ENCODE measurements at regions not wholly inside any gene's neighbourhood (a gene's known extent, or its start where the extent isn't known, plus 50 kb on each side); places are given as distances from the start of the nearest gene placed in this dataset.

DNA sequence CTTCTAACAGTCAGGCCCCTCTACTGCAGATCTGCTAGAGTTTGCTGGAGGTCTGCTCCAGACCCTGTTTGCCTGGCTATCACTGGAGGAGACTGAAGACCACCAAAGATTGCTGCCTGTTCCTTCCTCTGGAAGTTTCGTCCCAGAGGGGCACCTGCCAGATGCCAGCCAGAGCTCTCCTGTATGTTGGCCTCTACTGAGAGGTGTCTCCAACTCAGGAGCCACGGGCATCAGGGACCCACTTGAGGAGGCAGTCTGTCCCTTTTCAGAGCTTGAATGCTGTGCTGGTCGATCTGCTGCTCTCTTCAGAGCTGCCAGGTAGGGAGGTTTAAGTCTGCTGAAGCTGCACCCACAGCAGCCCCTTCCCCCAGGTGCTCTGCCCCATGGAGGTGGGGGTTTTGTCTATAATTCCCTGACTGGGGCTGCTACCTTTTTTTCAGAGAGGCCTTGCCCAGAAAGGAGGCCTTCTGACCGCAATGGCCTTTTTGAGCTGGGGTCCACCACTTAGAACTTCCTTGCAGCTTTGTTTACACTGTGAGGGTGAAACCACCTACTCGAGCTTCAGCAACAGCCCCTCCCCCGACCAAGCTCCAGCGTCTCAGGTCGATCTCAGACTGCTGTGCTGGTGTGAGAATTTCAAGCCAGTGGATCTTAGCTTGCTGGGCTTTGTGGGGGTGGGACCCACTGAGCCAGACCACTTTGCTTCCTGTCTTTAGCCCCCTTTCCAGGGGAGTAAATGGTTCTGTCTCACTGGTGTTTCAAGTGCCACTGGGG, 566.0 kb downstream of the NR4A2 start:
- Histone ChIP-seq H3K9me2 (replicated peaks; ENCODE audit: low read depth, low read length) (no peaks in the 10 kb centered on the region), H3K79me2 (ENCODE audit: insufficient read depth, low read length) (no peaks in the 10 kb centered on the region), H3K36me3 (ENCODE audit: insufficient read depth, low read length) (no peaks in the 10 kb centered on the region), H4K20me1 (ENCODE audit: insufficient read depth, low read length, poor library complexity, severe bottlenecking) (no peaks in the 10 kb centered on the region), H3F3A (ENCODE audit: low read depth) (no peaks in the 10 kb centered on the region), H3K4me3 (ENCODE audit: low read length, poor library complexity, severe bottlenecking) (no peak overlapping the region), H3K4me2 (ENCODE audit: low read depth, low read length, poor library complexity, severe bottlenecking) (no peak overlapping the region), H3K27me3 (ENCODE audit: insufficient read depth, low read length, poor library complexity, severe bottlenecking) (no peaks in the 10 kb centered on the region), H3K9me3 (ENCODE audit: insufficient read depth, low read depth, low read length) (no peaks in the 10 kb centered on the region), H3K4me1 (ENCODE audit: insufficient read depth, low read length, poor library complexity, severe bottlenecking) (no peaks in the 10 kb centered on the region), H2AFZ (ENCODE audit: low read length) (no peak overlapping the region), H3K9ac (ENCODE audit: low read depth, low read length, poor library complexity, severe bottlenecking) (no peak overlapping the region)
- no peak for TF ChIP-seq EZH2phosphoT487 (IDR thresholded peaks at IDR 0.05; ENCODE audit: borderline replicate concordance)

DNA sequence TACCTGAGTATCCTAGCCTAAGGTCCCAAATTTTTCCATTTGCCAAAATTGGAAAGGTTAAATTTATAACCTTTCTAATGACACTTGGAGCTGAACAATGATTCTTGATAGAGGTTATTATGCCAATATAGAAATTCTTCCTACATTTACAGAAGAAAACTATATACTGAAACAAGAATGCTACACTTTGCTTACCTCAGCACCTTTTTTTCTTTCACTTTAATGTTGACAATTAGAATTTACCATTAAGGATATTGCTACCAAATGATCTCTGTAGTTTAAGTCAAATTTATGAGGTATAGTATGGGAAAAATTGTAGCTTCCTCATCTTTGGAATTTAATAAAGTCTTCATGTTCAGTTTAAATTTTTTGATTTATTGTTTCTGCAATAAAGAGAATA, 577.0 kb downstream of the NR4A2 start:
- H3F3A ChIP-seq (ENCODE audit: low read depth), result no peaks in the 10 kb centered on the region
- H3K4me3 ChIP-seq (ENCODE audit: low read length, poor library complexity, severe bottlenecking), result no peak overlapping the region
- H3K9ac ChIP-seq (ENCODE audit: low read depth, low read length, poor library complexity, severe bottlenecking), result no peak overlapping the region

GRCh38 chr2:155748131-155748530, 584.4 kb downstream of the NR4A2 start:
- Histone ChIP-seq H3K9ac (ENCODE audit: low read depth, low read length, poor library complexity, severe bottlenecking) (no peak overlapping the region), H3K79me2 (ENCODE audit: insufficient read depth, low read length) (no peaks in the 10 kb centered on the region), H4K20me1 (ENCODE audit: insufficient read depth, low read length, poor library complexity, severe bottlenecking) (no peaks in the 10 kb centered on the region), H3K27me3 (ENCODE audit: insufficient read depth, low read length, poor library complexity, severe bottlenecking) (no peaks in the 10 kb centered on the region), H2AFZ (ENCODE audit: low read length) (no peak overlapping the region), H3K4me1 (ENCODE audit: insufficient read depth, low read length, poor library complexity, severe bottlenecking) (no peaks in the 10 kb centered on the region), H3K9me3 (ENCODE audit: insufficient read depth, low read depth, low read length) (no peaks in the 10 kb centered on the region), H3K4me3 (ENCODE audit: low read length, poor library complexity, severe bottlenecking) (no peak overlapping the region), H3K9me2 (replicated peaks; ENCODE audit: low read depth, low read length) (no peaks in the 10 kb centered on the region), H3K36me3 (ENCODE audit: insufficient read depth, low read length) (no peaks in the 10 kb centered on the region), H3K4me2 (ENCODE audit: low read depth, low read length, poor library complexity, severe bottlenecking) (no peak overlapping the region), H3F3A (ENCODE audit: low read depth) (no peaks in the 10 kb centered on the region)
- TF ChIP-seq EZH2phosphoT487 (IDR thresholded peaks at IDR 0.05; ENCODE audit: borderline replicate concordance), result no peak
- TF ChIP-seq, protein P1, sequence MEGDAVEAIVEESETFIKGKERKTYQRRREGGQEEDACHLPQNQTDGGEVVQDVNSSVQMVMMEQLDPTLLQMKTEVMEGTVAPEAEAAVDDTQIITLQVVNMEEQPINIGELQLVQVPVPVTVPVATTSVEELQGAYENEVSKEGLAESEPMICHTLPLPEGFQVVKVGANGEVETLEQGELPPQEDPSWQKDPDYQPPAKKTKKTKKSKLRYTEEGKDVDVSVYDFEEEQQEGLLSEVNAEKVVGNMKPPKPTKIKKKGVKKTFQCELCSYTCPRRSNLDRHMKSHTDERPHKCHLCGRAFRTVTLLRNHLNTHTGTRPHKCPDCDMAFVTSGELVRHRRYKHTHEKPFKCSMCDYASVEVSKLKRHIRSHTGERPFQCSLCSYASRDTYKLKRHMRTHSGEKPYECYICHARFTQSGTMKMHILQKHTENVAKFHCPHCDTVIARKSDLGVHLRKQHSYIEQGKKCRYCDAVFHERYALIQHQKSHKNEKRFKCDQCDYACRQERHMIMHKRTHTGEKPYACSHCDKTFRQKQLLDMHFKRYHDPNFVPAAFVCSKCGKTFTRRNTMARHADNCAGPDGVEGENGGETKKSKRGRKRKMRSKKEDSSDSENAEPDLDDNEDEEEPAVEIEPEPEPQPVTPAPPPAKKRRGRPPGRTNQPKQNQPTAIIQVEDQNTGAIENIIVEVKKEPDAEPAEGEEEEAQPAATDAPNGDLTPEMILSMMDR (conservative IDR thresholded peaks at IDR 0.05; ENCODE audit: low read length), result no peak

More for the DNA sequence above, 577.0 kb downstream of the NR4A2 start:
- H3K4me1 ChIP-seq (ENCODE audit: insufficient read depth, low read length, poor library complexity, severe bottlenecking), result no peaks in the 10 kb centered on the region
- TF ChIP-seq, protein P1 (conservative IDR thresholded peaks at IDR 0.05; ENCODE audit: low read length), result no peak
- TF ChIP-seq EZH2phosphoT487 (IDR thresholded peaks at IDR 0.05; ENCODE audit: borderline replicate concordance), result no peak
- H3K27me3 ChIP-seq (ENCODE audit: insufficient read depth, low read length, poor library complexity, severe bottlenecking), result no peaks in the 10 kb centered on the region
- no peaks in the 10 kb centered on the region for H4K20me1 ChIP-seq (ENCODE audit: insufficient read depth, low read length, poor library complexity, severe bottlenecking)
- H3K9me3 ChIP-seq (ENCODE audit: insufficient read depth, low read depth, low read length), result no peaks in the 10 kb centered on the region
- no peaks in the 10 kb centered on the region for H3K79me2 ChIP-seq (ENCODE audit: insufficient read depth, low read length)
- no peaks in the 10 kb centered on the region for H3K9me2 ChIP-seq (replicated peaks; ENCODE audit: low read depth, low read length)
- no peak overlapping the region for H2AFZ ChIP-seq (ENCODE audit: low read length)
- no peaks in the 10 kb centered on the region for H3K36me3 ChIP-seq (ENCODE audit: insufficient read depth, low read length)
- H3K4me2 ChIP-seq (ENCODE audit: low read depth, low read length, poor library complexity, severe bottlenecking), result no peak overlapping the region

DNA sequence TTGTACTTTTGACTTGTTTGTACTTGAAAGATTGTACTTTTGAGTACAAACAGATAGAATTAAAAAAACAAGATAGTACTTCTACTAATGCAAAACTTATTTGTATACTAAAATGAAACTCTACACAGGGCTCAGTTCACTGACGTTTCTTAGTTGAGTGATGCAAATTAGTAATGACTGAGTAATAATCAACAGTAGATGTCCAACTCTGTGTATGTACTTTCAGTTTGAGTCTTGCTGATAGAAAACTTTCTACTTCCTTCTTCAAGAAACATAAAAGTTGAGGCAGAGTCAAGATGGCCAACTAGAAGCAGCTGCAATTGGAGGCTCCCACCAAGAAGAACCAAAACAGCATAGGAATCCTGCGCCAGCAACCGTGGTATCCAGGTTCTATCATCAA, 585.0 kb downstream of the NR4A2 start:
- Histone ChIP-seq H3K79me2 (ENCODE audit: insufficient read depth, low read length) (no peaks in the 10 kb centered on the region), H3K9me2 (replicated peaks; ENCODE audit: low read depth, low read length) (no peaks in the 10 kb centered on the region), H2AFZ (ENCODE audit: low read length) (no peak overlapping the region), H3K4me3 (ENCODE audit: low read length, poor library complexity, severe bottlenecking) (no peak overlapping the region), H4K20me1 (ENCODE audit: insufficient read depth, low read length, poor library complexity, severe bottlenecking) (no peaks in the 10 kb centered on the region), H3K9me3 (ENCODE audit: insufficient read depth, low read depth, low read length) (no peaks in the 10 kb centered on the region), H3F3A (ENCODE audit: low read depth) (no peaks in the 10 kb centered on the region), H3K27me3 (ENCODE audit: insufficient read depth, low read length, poor library complexity, severe bottlenecking) (no peaks in the 10 kb centered on the region), H3K4me1 (ENCODE audit: insufficient read depth, low read length, poor library complexity, severe bottlenecking) (no peaks in the 10 kb centered on the region), H3K9ac (ENCODE audit: low read depth, low read length, poor library complexity, severe bottlenecking) (no peak overlapping the region), H3K4me2 (ENCODE audit: low read depth, low read length, poor library complexity, severe bottlenecking) (no peak overlapping the region), H3K36me3 (ENCODE audit: insufficient read depth, low read length) (no peaks in the 10 kb centered on the region)
- no peak for TF ChIP-seq EZH2phosphoT487 (IDR thresholded peaks at IDR 0.05; ENCODE audit: borderline replicate concordance)
- TF ChIP-seq, protein P1 (conservative IDR thresholded peaks at IDR 0.05; ENCODE audit: low read length), result no peak
